ENCODE measurements at regions not wholly inside any gene's neighbourhood (a gene's known extent, or its start where the extent isn't known, plus 50 kb on each side); places are given as distances from the start of the nearest gene placed in this dataset.

DNA sequence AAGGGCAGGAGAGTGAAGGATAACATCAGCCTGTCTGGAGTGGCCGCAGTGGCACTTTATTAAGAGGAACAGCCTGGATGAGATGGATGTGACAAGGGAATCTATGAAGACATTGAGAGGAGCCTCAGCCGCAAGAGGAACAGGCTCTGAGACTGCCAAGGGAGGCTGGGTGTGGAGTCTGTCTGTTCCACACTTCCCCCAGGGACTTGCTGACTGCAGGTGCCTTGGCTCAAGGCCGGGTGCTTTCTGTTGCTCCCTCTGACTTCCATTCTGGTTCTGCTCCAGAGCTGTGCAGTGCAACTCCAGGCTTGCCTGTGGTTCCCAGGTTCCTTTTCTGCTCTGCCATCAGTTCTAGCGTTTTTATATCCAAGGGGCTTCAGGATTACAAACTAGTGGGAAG lies 54.6 kb downstream of the FRMPD3 start:
- TF ChIP-seq, protein P1, sequence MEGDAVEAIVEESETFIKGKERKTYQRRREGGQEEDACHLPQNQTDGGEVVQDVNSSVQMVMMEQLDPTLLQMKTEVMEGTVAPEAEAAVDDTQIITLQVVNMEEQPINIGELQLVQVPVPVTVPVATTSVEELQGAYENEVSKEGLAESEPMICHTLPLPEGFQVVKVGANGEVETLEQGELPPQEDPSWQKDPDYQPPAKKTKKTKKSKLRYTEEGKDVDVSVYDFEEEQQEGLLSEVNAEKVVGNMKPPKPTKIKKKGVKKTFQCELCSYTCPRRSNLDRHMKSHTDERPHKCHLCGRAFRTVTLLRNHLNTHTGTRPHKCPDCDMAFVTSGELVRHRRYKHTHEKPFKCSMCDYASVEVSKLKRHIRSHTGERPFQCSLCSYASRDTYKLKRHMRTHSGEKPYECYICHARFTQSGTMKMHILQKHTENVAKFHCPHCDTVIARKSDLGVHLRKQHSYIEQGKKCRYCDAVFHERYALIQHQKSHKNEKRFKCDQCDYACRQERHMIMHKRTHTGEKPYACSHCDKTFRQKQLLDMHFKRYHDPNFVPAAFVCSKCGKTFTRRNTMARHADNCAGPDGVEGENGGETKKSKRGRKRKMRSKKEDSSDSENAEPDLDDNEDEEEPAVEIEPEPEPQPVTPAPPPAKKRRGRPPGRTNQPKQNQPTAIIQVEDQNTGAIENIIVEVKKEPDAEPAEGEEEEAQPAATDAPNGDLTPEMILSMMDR (IDR thresholded peaks at IDR 0.05; ENCODE audit: borderline replicate concordance, extremely low read depth, low read length, poor library complexity, severe bottlenecking) = no peak
- TF ChIP-seq EZH2 (IDR thresholded peaks at IDR 0.05; ENCODE audit: borderline replicate concordance, low read depth, low read length, severe bottlenecking) = no peak
